ENCODE measurements at regions not wholly inside any gene's neighbourhood (a gene's known extent, or its start where the extent isn't known, plus 50 kb on each side); places are given as distances from the start of the nearest gene placed in this dataset.
"Not testable (repeated sequence)": the region's sequence is repeated elsewhere in the genome, so short reads cannot be mapped to it uniquely, and the experiment has no call there.

GRCh38 chr7:66503551-66504031, 125.1 kb upstream of the KCTD7 start:
- DNase-seq, result no peak

GRCh38 chr7:66504131-66504530, 124.5 kb upstream of the KCTD7 start:
- no peak for DNase-seq

- DNase-seq, result no peak
Measured at GRCh38 chr7:66505009-66505408, 123.7 kb upstream of the KCTD7 start.

- DNase-seq, result peak; percentile 38
Measured at GRCh38 chr7:66505531-66506451, 122.9 kb upstream of the KCTD7 start.

GRCh38 chr7:66506703-66507102, 122.0 kb upstream of the KCTD7 start:
- not testable (repeated sequence) for DNase-seq

GRCh38 chr7:66507764-66508296, 120.9 kb upstream of the KCTD7 start:
- DNase-seq, result no peak

- DNase-seq, result no peak
Measured at GRCh38 chr7:66508431-66508830, 120.2 kb upstream of the KCTD7 start.

- DNase-seq, result no peak
Measured at GRCh38 chr7:66514050-66514449, 114.6 kb upstream of the KCTD7 start.

GRCh38 chr7:66517212-66517909, 111.3 kb upstream of the KCTD7 start:
- no peak for DNase-seq

- DNase-seq, result no peak
Measured at GRCh38 chr7:66518151-66518691, 110.5 kb upstream of the KCTD7 start.

GRCh38 chr7:66521675-66522074, 107.0 kb upstream of the KCTD7 start:
- no peak for DNase-seq

GRCh38 chr7:66522518-66522917, 106.2 kb upstream of the KCTD7 start:
- DNase-seq, result no peak

- DNase-seq, result no peak
Measured at GRCh38 chr7:66523409-66523808, 105.3 kb upstream of the KCTD7 start.

- no peak for DNase-seq
Measured at GRCh38 chr7:66524738-66525137, 103.9 kb upstream of the KCTD7 start.

- DNase-seq, result not testable (repeated sequence)
Measured at GRCh38 chr7:66526782-66527181, 101.9 kb upstream of the KCTD7 start.

GRCh38 chr7:66528652-66529051, 100.0 kb upstream of the KCTD7 start:
- no peak for DNase-seq

- no peak for DNase-seq
Measured at GRCh38 chr7:66529883-66530610, 98.6 kb upstream of the KCTD7 start.

GRCh38 chr7:66535414-66536329, 93.0 kb upstream of the KCTD7 start:
- no peak for DNase-seq

GRCh38 chr7:66537380-66537779, 91.3 kb upstream of the KCTD7 start:
- no peak for DNase-seq

GRCh38 chr7:66537876-66538275, 90.8 kb upstream of the KCTD7 start:
- no peak for DNase-seq

- DNase-seq, result no peak
Measured at GRCh38 chr7:66539264-66539623, 89.4 kb upstream of the KCTD7 start.

Data from central memory CD4-positive, alpha-beta T cell (primary cell).